HFFc6 (cell line): ENCODE measurements at regions not wholly inside any gene's neighbourhood (a gene's known extent, or its start where the extent isn't known, plus 50 kb on each side); places are given as distances from the start of the nearest gene placed in this dataset.
A peak's percentile ranks its signal among the peaks of the same experiment; 100 is the strongest.
"Not testable (repeated sequence)": the region's sequence is repeated elsewhere in the genome, so short reads cannot be mapped to it uniquely, and the experiment has no call there.

Experiments used
- DNase-seq: peaks from one replicate; pipeline ENCODE4 v3.0.0-alpha.2; 2018
- H3K27ac Mint-ChIP-seq: 2 replicates; pipeline ENCODE4 v1.8.0; 2020; ENCODE audit warnings: mild to moderate bottlenecking, mixed read lengths
- H3K27me3 Mint-ChIP-seq: 2 replicates; pipeline ENCODE4 v1.8.0; 2021; ENCODE audit warnings: mild to moderate bottlenecking, moderate library complexity, mixed read lengths; ENCODE audit not compliant: insufficient read depth
- H3K36me3 Mint-ChIP-seq: 2 replicates; pipeline ENCODE4 v1.8.0; 2021; ENCODE audit warnings: low read depth, mixed read lengths
- H3K4me1 Mint-ChIP-seq: 2 replicates; pipeline ENCODE4 v1.8.0; 2020; ENCODE audit warnings: low read depth, mixed read lengths
- H3K4me3 Mint-ChIP-seq: 2 replicates; pipeline ENCODE4 v1.8.0; 2020; ENCODE audit warnings: mild to moderate bottlenecking, moderate library complexity, mixed read lengths
- H3K9me3 Mint-ChIP-seq: 2 replicates; pipeline ENCODE4 v1.8.0; 2020; ENCODE audit warnings: mild to moderate bottlenecking, mixed read lengths
- CTCF ChIP-seq: fragments of 200-600 bp; sonication (generic); IDR thresholded peaks from 2 replicates; pipeline ENCODE4 v1.5.0; 2021; ENCODE audit warnings: antibody characterized with exemption, mild to moderate bottlenecking

- H3K27ac Mint-ChIP-seq = no peak overlapping the region
- peaks cover 16% of the 10 kb centered on the region for H3K4me1 Mint-ChIP-seq
- no peak for TF ChIP-seq CTCF
- no peak overlapping the region for H3K4me3 Mint-ChIP-seq
- H3K9me3 Mint-ChIP-seq = no peaks in the 10 kb centered on the region
- DNase-seq = no peak
- no peaks in the 10 kb centered on the region for H3K36me3 Mint-ChIP-seq
- no peaks in the 10 kb centered on the region; the same call in 1 of the 2 replicates for H3K27me3 Mint-ChIP-seq
These were observed 197.7 kb upstream of the SLC16A7 start for GRCh38 chr12:59398164-59398563.

- peaks cover 13% of the 10 kb centered on the region for H3K4me1 Mint-ChIP-seq
- H3K27ac Mint-ChIP-seq = no peak overlapping the region
- H3K9me3 Mint-ChIP-seq = no peaks in the 10 kb centered on the region
- peaks cover 2% of the 10 kb centered on the region for H3K27me3 Mint-ChIP-seq
- no peak for DNase-seq
- TF ChIP-seq CTCF = no peak
- no peaks in the 10 kb centered on the region for H3K36me3 Mint-ChIP-seq
- H3K4me3 Mint-ChIP-seq = no peak overlapping the region
These were observed 198.9 kb upstream of the SLC16A7 start for GRCh38 chr12:59396919-59397318.

- H3K9me3 Mint-ChIP-seq = no peaks in the 10 kb centered on the region
- H3K27ac Mint-ChIP-seq = no peak overlapping the region
- no peak overlapping the region for H3K4me3 Mint-ChIP-seq
- H3K36me3 Mint-ChIP-seq = no peaks in the 10 kb centered on the region
- H3K27me3 Mint-ChIP-seq = peaks cover 2% of the 10 kb centered on the region
- no peak for DNase-seq
- H3K4me1 Mint-ChIP-seq = peaks cover 12% of the 10 kb centered on the region; the same call in 1 of the 2 replicates
- no peak for TF ChIP-seq CTCF
These were observed 199.3 kb upstream of the SLC16A7 start for GRCh38 chr12:59396519-59396918.

- peaks cover 12% of the 10 kb centered on the region; the same call in 1 of the 2 replicates for H3K4me1 Mint-ChIP-seq
- not testable (repeated sequence) for H3K4me3 Mint-ChIP-seq, H3K27ac Mint-ChIP-seq, DNase-seq, H3K27me3 Mint-ChIP-seq, H3K36me3 Mint-ChIP-seq, H3K9me3 Mint-ChIP-seq
These were observed 200.5 kb upstream of the SLC16A7 start for GRCh38 chr12:59395310-59395709.

- Mint-ChIP-seq H3K36me3 (no peaks in the 10 kb centered on the region), H3K4me1 (peaks cover 12% of the 10 kb centered on the region; the same call in 1 of the 2 replicates), H3K4me3 (no peak overlapping the region), H3K9me3 (no peaks in the 10 kb centered on the region), H3K27ac (no peak overlapping the region), H3K27me3 (peaks cover 4% of the 10 kb centered on the region)
- DNase-seq = peak; percentile 33
- no peak for TF ChIP-seq CTCF
These were observed 202.3 kb upstream of the SLC16A7 start for GRCh38 chr12:59393506-59393905.

- no peak for TF ChIP-seq CTCF
- Mint-ChIP-seq H3K4me3 (no peak overlapping the region), H3K27me3 (peaks cover 8% of the 10 kb centered on the region), H3K27ac (no peak overlapping the region), H3K9me3 (no peaks in the 10 kb centered on the region), H3K36me3 (no peaks in the 10 kb centered on the region), H3K4me1 (peaks cover 12% of the 10 kb centered on the region; the same call in 1 of the 2 replicates)
- no peak for DNase-seq
These were observed 205.8 kb upstream of the SLC16A7 start for GRCh38 chr12:59389968-59390576.
